Caco-2 (cell line): ENCODE measurements at regions not wholly inside any gene's neighbourhood (a gene's known extent, or its start where the extent isn't known, plus 50 kb on each side); places are given as distances from the start of the nearest gene placed in this dataset.

Experiments
- BruUV-seq: library from RNA; stranded (reverse); fragments of 400-500 nt; replicated peaks from 2 replicates; lab custom pipeline; 2021; lab: Mats Ljungman, UMichigan
- CTCF ChIA-PET: fragments of 300-600 bp; sonication (Branson Sonifier 250); formaldehyde crosslinking; loops from one replicate; lab custom pipeline; 2022; ENCODE audit warnings: antibody characterized with exemption; lab: Charles Lee
- POLR2A ChIA-PET: fragments of 300-600 bp; sonication (Branson Sonifier 250); formaldehyde crosslinking; loops from one replicate; lab custom pipeline; 2022; ENCODE audit warnings: antibody characterized with exemption; lab: Charles Lee
- DNase-seq, 2 experiments: peaks; one replicate each; pipeline versions ENCODE4 v3.0.0 to v3.0.0-alpha.2; 2020 to 2022
- H3K27me3 ChIP-seq: replicated peaks from 2 replicates; pipeline ENCODE4 v1.6.0; 2011; ENCODE audit warnings: low read length; ENCODE audit not compliant: control insufficient read depth, insufficient read depth
- H3K36me3 ChIP-seq: 2 replicates; pipeline ENCODE4 v1.5.1; 2011; ENCODE audit warnings: low read length; ENCODE audit not compliant: control insufficient read depth, insufficient read depth
- H3K4me1 ChIP-seq: fragments of 250-450 bp; sonication (Bioruptor Pico); 2 replicates; pipeline ENCODE4 v1.5.1; 2020; ENCODE audit warnings: mild to moderate bottlenecking
- H3K4me3 ChIP-seq: 2 replicates; pipeline ENCODE4 v1.5.1; 2011; ENCODE audit warnings: low read depth, mild to moderate bottlenecking, control low read depth, low read length
- H3K9me3 ChIP-seq: fragments of 250-450 bp; sonication (Bioruptor Pico); 2 replicates; pipeline ENCODE4 v1.5.1; 2020; ENCODE audit warnings: mild to moderate bottlenecking, moderate library complexity
- H3K27ac Mint-ChIP-seq: one replicate; pipeline ENCODE4 v1.8.0; 2022; ENCODE audit warnings: mixed read lengths; ENCODE audit not compliant: unreplicated experiment
- H3K27me3 Mint-ChIP-seq: one replicate; pipeline ENCODE4 v1.8.0; 2022; ENCODE audit warnings: mixed read lengths; ENCODE audit not compliant: insufficient read depth, unreplicated experiment
- H3K36me3 Mint-ChIP-seq: one replicate; pipeline ENCODE4 v1.8.0; 2022; ENCODE audit warnings: mild to moderate bottlenecking, mixed read lengths; ENCODE audit not compliant: insufficient read depth, unreplicated experiment
- H3K4me1 Mint-ChIP-seq: one replicate; pipeline ENCODE4 v1.8.0; 2022; ENCODE audit warnings: low read depth, mixed read lengths; ENCODE audit not compliant: unreplicated experiment
- H3K4me3 Mint-ChIP-seq: one replicate; pipeline ENCODE4 v1.8.0; 2022; ENCODE audit warnings: mild to moderate bottlenecking, moderate library complexity, mixed read lengths; ENCODE audit not compliant: unreplicated experiment
- H3K9me3 Mint-ChIP-seq: one replicate; pipeline ENCODE4 v1.8.0; 2022; ENCODE audit warnings: mixed read lengths; ENCODE audit not compliant: unreplicated experiment
- CTCF ChIP-seq, 2 experiments: fragments of 200-600 bp in 1 of 2; IDR thresholded peaks; 1 replicate in 1 of 2; 2 replicates in 1 of 2; pipeline versions ENCODE4 v1.5.1 to v1.8.0; 2011 to 2022; ENCODE audit warnings: antibody characterized with exemption in 1 of 2, control low read depth in 1 of 2, inconsistent platforms in 1 of 2, low read depth in 1 of 2, low read length in 1 of 2, mild to moderate bottlenecking in 1 of 2, moderate library complexity in 1 of 2; ENCODE audit not compliant: insufficient read depth in 1 of 2, severe bottlenecking in 1 of 2, unreplicated experiment in 1 of 2
- intact Hi-C: fragments of 100-400 bp; cut with micrococcal nuclease; formaldehyde crosslinking; loops from one replicate; pipeline ENCODE4 v1.10.0; 2022; ENCODE audit not compliant: unreplicated experiment

GRCh38 chr4:15130441-15130840 is 128.2 kb downstream of the CPEB2 start:
- Histone ChIP-seq H3K27me3 (no peaks in the 10 kb centered on the region), H3K4me1 (no peaks in the 10 kb centered on the region), H3K9me3 (no peaks in the 10 kb centered on the region), H3K36me3 (no peaks in the 10 kb centered on the region), H3K4me3 (no peak overlapping the region)
- Mint-ChIP-seq H3K9me3 (no peaks in the 10 kb centered on the region), H3K4me3 (no peak overlapping the region), H3K27me3 (no peaks in the 10 kb centered on the region), H3K27ac (no peak overlapping the region), H3K36me3 (no peaks in the 10 kb centered on the region), H3K4me1 (no peaks in the 10 kb centered on the region)
- CTCF ChIA-PET: no interaction called here
- BruUV-seq: no TSS peak
- intact Hi-C loops: no loop called here
- POLR2A ChIA-PET: no interaction called here
- TF ChIP-seq CTCF (IDR thresholded peaks at IDR 0.05; ENCODE audit: insufficient read depth in 1 of 2, low read depth in 1 of 2, low read length in 1 of 2, severe bottlenecking in 1 of 2, unreplicated experiment in 1 of 2): no peak
- no peak for DNase-seq

- Histone ChIP-seq H3K9me3 (no peaks in the 10 kb centered on the region), H3K27me3 (no peaks in the 10 kb centered on the region), H3K4me3 (no peak overlapping the region), H3K36me3 (no peaks in the 10 kb centered on the region), H3K4me1 (no peaks in the 10 kb centered on the region)
- POLR2A ChIA-PET: no interaction called here
- Mint-ChIP-seq H3K4me3 (no peak overlapping the region), H3K9me3 (peaks cover 4% of the 10 kb centered on the region), H3K27me3 (no peaks in the 10 kb centered on the region), H3K27ac (no peak overlapping the region), H3K4me1 (no peaks in the 10 kb centered on the region), H3K36me3 (no peaks in the 10 kb centered on the region)
- DNase-seq: no peak
- TF ChIP-seq CTCF (IDR thresholded peaks at IDR 0.05; ENCODE audit: insufficient read depth in 1 of 2, low read depth in 1 of 2, low read length in 1 of 2, severe bottlenecking in 1 of 2, unreplicated experiment in 1 of 2): no peak
- CTCF ChIA-PET: no interaction called here
- intact Hi-C loops: no loop called here
- no TSS peak for BruUV-seq
These were observed 129.3 kb downstream of the CPEB2 start for GRCh38 chr4:15131551-15131950.

DNA sequence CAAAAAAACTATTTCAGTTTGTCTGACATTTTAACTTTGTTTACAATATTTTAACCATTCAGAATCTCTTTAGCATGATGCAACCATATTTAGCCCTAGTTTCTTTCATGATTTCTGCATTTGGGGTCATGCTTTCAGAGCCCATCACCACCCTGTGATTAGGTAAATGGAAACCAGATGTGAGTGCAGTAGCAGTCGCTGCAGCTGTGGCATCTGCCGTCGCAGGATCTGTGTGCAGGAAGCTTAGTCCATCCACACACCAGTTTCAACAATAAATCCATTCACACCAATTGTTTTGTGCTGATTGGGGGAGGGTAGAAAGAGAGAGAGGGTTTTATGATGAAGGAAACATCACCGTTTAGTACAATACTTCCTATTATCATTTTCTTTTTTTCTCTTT is 130.5 kb downstream of the CPEB2 start:
- Mint-ChIP-seq H3K9me3 (peaks cover 16% of the 10 kb centered on the region), H3K4me3 (no peak overlapping the region), H3K27ac (no peak overlapping the region), H3K36me3 (no peaks in the 10 kb centered on the region), H3K4me1 (no peaks in the 10 kb centered on the region), H3K27me3 (no peaks in the 10 kb centered on the region)
- ChIA-PET POLR2A (no interaction called here), CTCF (no interaction called here)
- TF ChIP-seq CTCF (IDR thresholded peaks at IDR 0.05; ENCODE audit: insufficient read depth in 1 of 2, low read depth in 1 of 2, low read length in 1 of 2, severe bottlenecking in 1 of 2, unreplicated experiment in 1 of 2): no peak
- BruUV-seq: no TSS peak
- Histone ChIP-seq H3K4me3 (no peak overlapping the region), H3K36me3 (no peaks in the 10 kb centered on the region), H3K9me3 (no peaks in the 10 kb centered on the region), H3K4me1 (no peaks in the 10 kb centered on the region), H3K27me3 (no peaks in the 10 kb centered on the region)
- no peak for DNase-seq
- intact Hi-C loops: no loop called here
